Choroid plexus epithelial cell (primary cell): ENCODE measurements at regions not wholly inside any gene's neighbourhood (a gene's known extent, or its start where the extent isn't known, plus 50 kb on each side); places are given as distances from the start of the nearest gene placed in this dataset.

ENCODE experiments used
- DNase-seq: peaks from one replicate; pipeline ENCODE4 v3.0.0-alpha.2; 2010; ENCODE audit warnings: low read depth
- H3K4me3 ChIP-seq: 2 replicates; pipeline ENCODE4 v1.5.1; 2011; ENCODE audit warnings: low read depth, mild to moderate bottlenecking, control low read depth, low read length, moderate library complexity
- CTCF ChIP-seq: conservative IDR thresholded peaks from 2 replicates; pipeline ENCODE4 v1.5.1; 2011; ENCODE audit warnings: low read depth, mild to moderate bottlenecking, control low read depth, inconsistent platforms, low read length, moderate library complexity

- no peak overlapping the region for H3K4me3 ChIP-seq
- no peak for TF ChIP-seq CTCF
- DNase-seq = no peak
These were observed 653.9 kb upstream of the TMEM132C start for GRCh38 chr12:127613056-127613455.

GRCh38 chr12:127619869-127620734, 646.9 kb upstream of the TMEM132C start:
- TF ChIP-seq CTCF = no peak

GRCh38 chr12:127620735-127621355, 646.1 kb upstream of the TMEM132C start:
- no peak overlapping the region for H3K4me3 ChIP-seq
- TF ChIP-seq CTCF = no peak
- no peak for DNase-seq

More at GRCh38 chr12:127619869-127620734, 646.9 kb upstream of the TMEM132C start:
- no peak for DNase-seq
- H3K4me3 ChIP-seq = no peak overlapping the region

GRCh38 chr12:127621366-127621765, 645.6 kb upstream of the TMEM132C start:
- TF ChIP-seq CTCF = no peak
- H3K4me3 ChIP-seq = no peak overlapping the region
- no peak for DNase-seq

- H3K4me3 ChIP-seq = no peak overlapping the region
These were observed 643.6 kb upstream of the TMEM132C start for GRCh38 chr12:127623362-127623761.

GRCh38 chr12:127625176-127625771, 641.7 kb upstream of the TMEM132C start:
- no peak for TF ChIP-seq CTCF
- H3K4me3 ChIP-seq = no peak overlapping the region
- DNase-seq = no peak

More at GRCh38 chr12:127623362-127623761, 643.6 kb upstream of the TMEM132C start:
- no peak for DNase-seq
- TF ChIP-seq CTCF = no peak
